HG03045 (cell line): ENCODE measurements at regions not wholly inside any gene's neighbourhood (a gene's known extent, or its start where the extent isn't known, plus 50 kb on each side); places are given as distances from the start of the nearest gene placed in this dataset.
"Not testable (repeated sequence)": the region's sequence is repeated elsewhere in the genome, so short reads cannot be mapped to it uniquely, and the experiment has no call there.

ENCODE experiments used
- ATAC-seq: cut with Tn5 transposase; IDR thresholded peaks from one replicate; pipeline ENCODE4 v1.9.1; 2021; ENCODE audit warnings: mild to moderate bottlenecking, moderate library complexity; ENCODE audit not compliant: unreplicated experiment

- no peak for ATAC-seq
These were observed 488.3 kb upstream of the SPRED2 start for GRCh38 chr2:65920659-65921058.

GRCh38 chr2:65919550-65920188 lies 487.3 kb upstream of the SPRED2 start:
- ATAC-seq: no peak

- no peak for ATAC-seq
These were observed 486.4 kb upstream of the SPRED2 start for GRCh38 chr2:65918760-65919187.

- ATAC-seq: no peak
These were observed 485.6 kb upstream of the SPRED2 start for GRCh38 chr2:65917986-65918385.

- no peak for ATAC-seq
These were observed 484.4 kb upstream of the SPRED2 start for GRCh38 chr2:65916785-65917295.

- no peak for ATAC-seq
These were observed 483.8 kb upstream of the SPRED2 start for GRCh38 chr2:65916177-65916576.

- no peak for ATAC-seq
These were observed 482.9 kb upstream of the SPRED2 start for GRCh38 chr2:65915273-65915672.

GRCh38 chr2:65914244-65914786 lies 481.9 kb upstream of the SPRED2 start:
- no peak for ATAC-seq

GRCh38 chr2:65913813-65914212 lies 481.4 kb upstream of the SPRED2 start:
- no peak for ATAC-seq

- no peak for ATAC-seq
These were observed 469.4 kb upstream of the SPRED2 start for GRCh38 chr2:65901756-65902155.

GRCh38 chr2:65896446-65896845 lies 464.0 kb upstream of the SPRED2 start:
- ATAC-seq: no peak

- ATAC-seq: not testable (repeated sequence)
These were observed 457.7 kb upstream of the SPRED2 start for GRCh38 chr2:65890131-65890530.

- ATAC-seq: no peak
These were observed 452.9 kb upstream of the SPRED2 start for GRCh38 chr2:65885266-65885665.

- no peak for ATAC-seq
These were observed 449.2 kb upstream of the SPRED2 start for GRCh38 chr2:65881592-65881991.

- no peak for ATAC-seq
These were observed 448.0 kb upstream of the SPRED2 start for GRCh38 chr2:65880436-65880835.

- no peak for ATAC-seq
These were observed 445.6 kb upstream of the SPRED2 start for GRCh38 chr2:65878011-65878340.

- no peak for ATAC-seq
These were observed 445.1 kb upstream of the SPRED2 start for GRCh38 chr2:65877331-65878010.

- no peak for ATAC-seq
These were observed 443.7 kb upstream of the SPRED2 start for GRCh38 chr2:65876114-65876513.

GRCh38 chr2:65870826-65871225 lies 438.4 kb upstream of the SPRED2 start:
- no peak for ATAC-seq

GRCh38 chr2:65869296-65869695 lies 436.9 kb upstream of the SPRED2 start:
- no peak for ATAC-seq

- no peak for ATAC-seq
These were observed 435.8 kb upstream of the SPRED2 start for GRCh38 chr2:65868177-65868576.

GRCh38 chr2:65867446-65867845 lies 435.0 kb upstream of the SPRED2 start:
- ATAC-seq: no peak
